B cell (primary cell): ENCODE measurements at regions not wholly inside any gene's neighbourhood (a gene's known extent, or its start where the extent isn't known, plus 50 kb on each side); places are given as distances from the start of the nearest gene placed in this dataset.

Experiments
- EZH2 ChIP-seq: IDR thresholded peaks from 2 replicates; pipeline ENCODE4 v1.6.1; 2012; ENCODE audit warnings: borderline replicate concordance, low read depth, mild to moderate bottlenecking, moderate library complexity, low read length; ENCODE audit not compliant: insufficient read depth, poor library complexity, severe bottlenecking
- TF ChIP-seq, protein P1 (sequence below): fragments of 200-600 bp; IDR thresholded peaks from one replicate; pipeline ENCODE4 v1.8.0; 2022; ENCODE audit warnings: antibody characterized with exemption, mild to moderate bottlenecking

GRCh38 chr21:20301395-20301794, 696.8 kb upstream of the NCAM2 start:
- TF ChIP-seq, protein P1, sequence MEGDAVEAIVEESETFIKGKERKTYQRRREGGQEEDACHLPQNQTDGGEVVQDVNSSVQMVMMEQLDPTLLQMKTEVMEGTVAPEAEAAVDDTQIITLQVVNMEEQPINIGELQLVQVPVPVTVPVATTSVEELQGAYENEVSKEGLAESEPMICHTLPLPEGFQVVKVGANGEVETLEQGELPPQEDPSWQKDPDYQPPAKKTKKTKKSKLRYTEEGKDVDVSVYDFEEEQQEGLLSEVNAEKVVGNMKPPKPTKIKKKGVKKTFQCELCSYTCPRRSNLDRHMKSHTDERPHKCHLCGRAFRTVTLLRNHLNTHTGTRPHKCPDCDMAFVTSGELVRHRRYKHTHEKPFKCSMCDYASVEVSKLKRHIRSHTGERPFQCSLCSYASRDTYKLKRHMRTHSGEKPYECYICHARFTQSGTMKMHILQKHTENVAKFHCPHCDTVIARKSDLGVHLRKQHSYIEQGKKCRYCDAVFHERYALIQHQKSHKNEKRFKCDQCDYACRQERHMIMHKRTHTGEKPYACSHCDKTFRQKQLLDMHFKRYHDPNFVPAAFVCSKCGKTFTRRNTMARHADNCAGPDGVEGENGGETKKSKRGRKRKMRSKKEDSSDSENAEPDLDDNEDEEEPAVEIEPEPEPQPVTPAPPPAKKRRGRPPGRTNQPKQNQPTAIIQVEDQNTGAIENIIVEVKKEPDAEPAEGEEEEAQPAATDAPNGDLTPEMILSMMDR, result no peak
- no peak for TF ChIP-seq EZH2
